ENCODE measurements at regions not wholly inside any gene's neighbourhood (a gene's known extent, or its start where the extent isn't known, plus 50 kb on each side); places are given as distances from the start of the nearest gene placed in this dataset.

DNA sequence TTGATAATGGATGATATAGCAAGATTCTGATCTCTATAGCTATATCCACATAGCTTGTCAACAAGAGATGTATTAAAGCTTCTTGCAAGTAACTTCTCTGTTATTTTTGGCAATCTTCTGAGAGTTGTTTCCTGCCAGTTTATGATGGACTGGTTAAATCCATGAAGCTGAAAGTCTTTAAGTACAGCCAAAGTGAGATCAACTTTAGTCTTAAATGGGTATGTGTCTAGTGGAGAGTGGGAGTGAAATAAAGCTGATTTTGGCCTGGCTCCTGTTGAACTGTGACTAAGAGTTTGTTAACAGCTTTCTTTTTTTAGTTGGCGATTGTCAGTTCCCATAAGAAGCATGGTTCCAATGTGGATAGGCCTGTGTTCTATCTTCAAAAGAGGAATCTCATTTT, 350.9 kb upstream of the PCSK5 start:
- H3K4me3 ChIP-seq (ENCODE audit: low read depth, low read length), result no peak overlapping the region
- TF ChIP-seq YY1 (tag by site-specific recombination; IDR thresholded peaks at IDR 0.05) (no peak), SP7 (tag by site-specific recombination; IDR thresholded peaks at IDR 0.05) (no peak), ZNF677 (tag by site-specific recombination; IDR thresholded peaks at IDR 0.05) (no peak), SP2 (tag by site-specific recombination; IDR thresholded peaks at IDR 0.05) (no peak), ZNF184 (tag by site-specific recombination; IDR thresholded peaks at IDR 0.05) (no peak), BCL11A (tag by site-specific recombination; IDR thresholded peaks at IDR 0.05; ENCODE audit: low read depth) (no peak), ZNF514 (tag by site-specific recombination; IDR thresholded peaks at IDR 0.05) (no peak), ZXDB (tag by site-specific recombination; IDR thresholded peaks at IDR 0.05) (no peak), ZNF266 (tag by site-specific recombination; IDR thresholded peaks at IDR 0.05; ENCODE audit: low read depth) (no peak), ZNF202 (tag by site-specific recombination; IDR thresholded peaks at IDR 0.05; ENCODE audit: borderline replicate concordance) (no peak), KLF16 (tag by site-specific recombination; IDR thresholded peaks at IDR 0.05) (no peak), ZNF404 (tag by site-specific recombination; IDR thresholded peaks at IDR 0.05) (no peak), ZNF23 (tag by site-specific recombination; IDR thresholded peaks at IDR 0.05; ENCODE audit: borderline replicate concordance) (no peak)
- TF ChIP-seq, protein P1, sequence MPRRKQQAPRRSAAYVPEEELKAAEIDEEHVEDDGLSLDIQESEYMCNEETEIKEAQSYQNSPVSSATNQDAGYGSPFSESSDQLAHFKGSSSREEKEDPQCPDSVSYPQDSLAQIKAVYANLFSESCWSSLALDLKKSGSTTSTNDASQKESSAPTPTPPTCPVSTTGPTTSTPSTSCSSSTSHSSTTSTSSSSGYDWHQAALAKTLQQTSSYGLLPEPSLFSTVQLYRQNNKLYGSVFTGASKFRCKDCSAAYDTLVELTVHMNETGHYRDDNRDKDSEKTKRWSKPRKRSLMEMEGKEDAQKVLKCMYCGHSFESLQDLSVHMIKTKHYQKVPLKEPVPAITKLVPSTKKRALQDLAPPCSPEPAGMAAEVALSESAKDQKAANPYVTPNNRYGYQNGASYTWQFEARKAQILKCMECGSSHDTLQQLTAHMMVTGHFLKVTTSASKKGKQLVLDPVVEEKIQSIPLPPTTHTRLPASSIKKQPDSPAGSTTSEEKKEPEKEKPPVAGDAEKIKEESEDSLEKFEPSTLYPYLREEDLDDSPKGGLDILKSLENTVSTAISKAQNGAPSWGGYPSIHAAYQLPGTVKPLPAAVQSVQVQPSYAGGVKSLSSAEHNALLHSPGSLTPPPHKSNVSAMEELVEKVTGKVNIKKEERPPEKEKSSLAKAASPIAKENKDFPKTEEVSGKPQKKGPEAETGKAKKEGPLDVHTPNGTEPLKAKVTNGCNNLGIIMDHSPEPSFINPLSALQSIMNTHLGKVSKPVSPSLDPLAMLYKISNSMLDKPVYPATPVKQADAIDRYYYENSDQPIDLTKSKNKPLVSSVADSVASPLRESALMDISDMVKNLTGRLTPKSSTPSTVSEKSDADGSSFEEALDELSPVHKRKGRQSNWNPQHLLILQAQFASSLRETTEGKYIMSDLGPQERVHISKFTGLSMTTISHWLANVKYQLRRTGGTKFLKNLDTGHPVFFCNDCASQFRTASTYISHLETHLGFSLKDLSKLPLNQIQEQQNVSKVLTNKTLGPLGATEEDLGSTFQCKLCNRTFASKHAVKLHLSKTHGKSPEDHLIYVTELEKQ (tag by site-specific recombination; IDR thresholded peaks at IDR 0.05; ENCODE audit: borderline replicate concordance), result no peak
- TF ChIP-seq, protein P2, sequence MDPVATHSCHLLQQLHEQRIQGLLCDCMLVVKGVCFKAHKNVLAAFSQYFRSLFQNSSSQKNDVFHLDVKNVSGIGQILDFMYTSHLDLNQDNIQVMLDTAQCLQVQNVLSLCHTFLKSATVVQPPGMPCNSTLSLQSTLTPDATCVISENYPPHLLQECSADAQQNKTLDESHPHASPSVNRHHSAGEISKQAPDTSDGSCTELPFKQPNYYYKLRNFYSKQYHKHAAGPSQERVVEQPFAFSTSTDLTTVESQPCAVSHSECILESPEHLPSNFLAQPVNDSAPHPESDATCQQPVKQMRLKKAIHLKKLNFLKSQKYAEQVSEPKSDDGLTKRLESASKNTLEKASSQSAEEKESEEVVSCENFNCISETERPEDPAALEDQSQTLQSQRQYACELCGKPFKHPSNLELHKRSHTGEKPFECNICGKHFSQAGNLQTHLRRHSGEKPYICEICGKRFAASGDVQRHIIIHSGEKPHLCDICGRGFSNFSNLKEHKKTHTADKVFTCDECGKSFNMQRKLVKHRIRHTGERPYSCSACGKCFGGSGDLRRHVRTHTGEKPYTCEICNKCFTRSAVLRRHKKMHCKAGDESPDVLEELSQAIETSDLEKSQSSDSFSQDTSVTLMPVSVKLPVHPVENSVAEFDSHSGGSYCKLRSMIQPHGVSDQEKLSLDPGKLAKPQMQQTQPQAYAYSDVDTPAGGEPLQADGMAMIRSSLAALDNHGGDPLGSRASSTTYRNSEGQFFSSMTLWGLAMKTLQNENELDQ (tag by site-specific recombination; IDR thresholded peaks at IDR 0.05; ENCODE audit: low read depth), result no peak
- TF ChIP-seq, protein P3, sequence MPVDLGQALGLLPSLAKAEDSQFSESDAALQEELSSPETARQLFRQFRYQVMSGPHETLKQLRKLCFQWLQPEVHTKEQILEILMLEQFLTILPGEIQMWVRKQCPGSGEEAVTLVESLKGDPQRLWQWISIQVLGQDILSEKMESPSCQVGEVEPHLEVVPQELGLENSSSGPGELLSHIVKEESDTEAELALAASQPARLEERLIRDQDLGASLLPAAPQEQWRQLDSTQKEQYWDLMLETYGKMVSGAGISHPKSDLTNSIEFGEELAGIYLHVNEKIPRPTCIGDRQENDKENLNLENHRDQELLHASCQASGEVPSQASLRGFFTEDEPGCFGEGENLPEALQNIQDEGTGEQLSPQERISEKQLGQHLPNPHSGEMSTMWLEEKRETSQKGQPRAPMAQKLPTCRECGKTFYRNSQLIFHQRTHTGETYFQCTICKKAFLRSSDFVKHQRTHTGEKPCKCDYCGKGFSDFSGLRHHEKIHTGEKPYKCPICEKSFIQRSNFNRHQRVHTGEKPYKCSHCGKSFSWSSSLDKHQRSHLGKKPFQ (tag by site-specific recombination; IDR thresholded peaks at IDR 0.05), result no peak
- H3K27ac ChIP-seq (ENCODE audit: extremely low read depth, low read depth, low read length), result no peak overlapping the region
- no peaks in the 10 kb centered on the region for H3K9me3 ChIP-seq (ENCODE audit: control insufficient read depth, insufficient read depth, low read depth, low read length)
- H3K4me1 ChIP-seq (ENCODE audit: control insufficient read depth, insufficient read depth, low read length), result 0 out of 2 replicates have a peak, but pooled peaks cover 2% of the 10 kb centered on the region
- CTCF ChIA-PET, result no interaction called here
- POLR2A ChIA-PET, result no interaction called here
- H3K36me3 ChIP-seq (ENCODE audit: control insufficient read depth in 2 of 2, insufficient read depth in 1 of 2, low read length in 2 of 2), result no peaks in the 10 kb centered on the region

DNA sequence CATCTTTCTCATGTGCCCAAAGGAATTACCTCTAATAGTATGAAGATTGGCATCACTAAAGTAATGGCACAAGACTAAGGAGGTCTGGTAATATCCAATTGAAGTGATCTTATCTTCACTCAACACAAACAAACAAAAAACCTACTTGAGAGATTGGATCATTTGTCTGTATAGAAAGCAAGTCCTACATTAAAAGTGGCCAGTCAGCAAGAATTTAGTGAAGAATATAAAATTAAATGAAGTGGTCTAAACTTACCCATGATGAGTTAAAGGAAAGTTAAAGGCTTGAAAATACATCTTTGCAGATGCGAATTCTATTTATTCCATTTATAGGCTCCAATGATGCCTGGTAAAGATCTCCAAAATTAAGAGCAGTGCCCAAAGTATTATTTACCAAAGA, 350.3 kb upstream of the PCSK5 start:
- TF ChIP-seq SCRT1 (tag by site-specific recombination; IDR thresholded peaks at IDR 0.05; ENCODE audit: borderline replicate concordance) (no peak), ZNF354C (tag by site-specific recombination; IDR thresholded peaks at IDR 0.05; ENCODE audit: borderline replicate concordance, low read depth) (no peak), ZNF2 (tag by site-specific recombination; IDR thresholded peaks at IDR 0.05) (no peak), TCF7L2 (IDR thresholded peaks at IDR 0.05; ENCODE audit: borderline replicate concordance, low read depth, low read length) (no peak), ZNF776 (tag by site-specific recombination; IDR thresholded peaks at IDR 0.05; ENCODE audit: borderline replicate concordance) (no peak), ZNF155 (tag by site-specific recombination; IDR thresholded peaks at IDR 0.05) (no peak), ZNF521 (tag by site-specific recombination; IDR thresholded peaks at IDR 0.05) (no peak), ZFP37 (tag by site-specific recombination; IDR thresholded peaks at IDR 0.05) (no peak), KLF1 (tag by site-specific recombination; IDR thresholded peaks at IDR 0.05) (no peak)
- H3K4me1 ChIP-seq (ENCODE audit: control insufficient read depth, insufficient read depth, low read length), result 0 out of 2 replicates have a peak, but pooled peaks cover 2% of the 10 kb centered on the region
- ChIA-PET CTCF (no interaction called here), POLR2A (no interaction called here)
- H3K36me3 ChIP-seq (ENCODE audit: control insufficient read depth in 2 of 2, insufficient read depth in 1 of 2, low read length in 2 of 2), result no peaks in the 10 kb centered on the region
- no peaks in the 10 kb centered on the region for H3K9me3 ChIP-seq (ENCODE audit: control insufficient read depth, insufficient read depth, low read depth, low read length)
- no peak overlapping the region for H3K27ac ChIP-seq (ENCODE audit: extremely low read depth, low read depth, low read length)
- no peak overlapping the region for H3K4me3 ChIP-seq (ENCODE audit: low read depth, low read length)

Data from HEK293 (cell line).